ENCODE measurements at regions not wholly inside any gene's neighbourhood (a gene's known extent, or its start where the extent isn't known, plus 50 kb on each side); places are given as distances from the start of the nearest gene placed in this dataset.
"Not testable (repeated sequence)": the region's sequence is repeated elsewhere in the genome, so short reads cannot be mapped to it uniquely, and the experiment has no call there.

DNA sequence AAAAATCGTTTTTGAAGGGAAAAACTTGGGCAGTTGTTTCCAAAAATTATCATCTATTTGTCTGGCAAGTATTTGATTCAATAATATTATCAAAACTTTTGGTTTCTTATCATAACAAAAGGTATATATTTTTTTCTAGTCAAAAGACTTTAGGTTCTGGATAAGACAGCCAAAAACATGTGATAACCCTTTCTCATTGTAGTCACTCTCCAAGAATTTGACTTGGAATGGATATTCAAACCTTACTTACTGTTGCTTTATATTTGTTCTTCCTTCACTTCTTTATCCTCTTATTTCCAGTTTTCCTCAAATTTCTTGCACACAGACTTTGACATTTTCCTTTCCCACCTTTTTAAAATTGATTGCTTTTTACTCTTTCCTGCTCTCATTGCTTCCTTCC is 140.9 kb upstream of the FAM3C start:
- TF ChIP-seq, protein P1, sequence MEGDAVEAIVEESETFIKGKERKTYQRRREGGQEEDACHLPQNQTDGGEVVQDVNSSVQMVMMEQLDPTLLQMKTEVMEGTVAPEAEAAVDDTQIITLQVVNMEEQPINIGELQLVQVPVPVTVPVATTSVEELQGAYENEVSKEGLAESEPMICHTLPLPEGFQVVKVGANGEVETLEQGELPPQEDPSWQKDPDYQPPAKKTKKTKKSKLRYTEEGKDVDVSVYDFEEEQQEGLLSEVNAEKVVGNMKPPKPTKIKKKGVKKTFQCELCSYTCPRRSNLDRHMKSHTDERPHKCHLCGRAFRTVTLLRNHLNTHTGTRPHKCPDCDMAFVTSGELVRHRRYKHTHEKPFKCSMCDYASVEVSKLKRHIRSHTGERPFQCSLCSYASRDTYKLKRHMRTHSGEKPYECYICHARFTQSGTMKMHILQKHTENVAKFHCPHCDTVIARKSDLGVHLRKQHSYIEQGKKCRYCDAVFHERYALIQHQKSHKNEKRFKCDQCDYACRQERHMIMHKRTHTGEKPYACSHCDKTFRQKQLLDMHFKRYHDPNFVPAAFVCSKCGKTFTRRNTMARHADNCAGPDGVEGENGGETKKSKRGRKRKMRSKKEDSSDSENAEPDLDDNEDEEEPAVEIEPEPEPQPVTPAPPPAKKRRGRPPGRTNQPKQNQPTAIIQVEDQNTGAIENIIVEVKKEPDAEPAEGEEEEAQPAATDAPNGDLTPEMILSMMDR (IDR thresholded peaks at IDR 0.05 in 4 of 5, conservative IDR thresholded peaks at IDR 0.05 in 1 of 5): no peak
- TF ChIP-seq POLR2A (IDR thresholded peaks at IDR 0.05): no peak
- intact Hi-C loops (cut with DNase I; ENCODE audit: low total_unique reads) (no loop called here), in situ Hi-C loops (cut with MboI; ENCODE audit: low sequenced_read_pairs in 4 of 4) (no loop called here)
- Histone ChIP-seq H3K4me3 (no peak overlapping the region), H3K27ac (no peak overlapping the region), H3K27me3 (no peaks in the 10 kb centered on the region), H3K36me3 (no peaks in the 10 kb centered on the region), H3K9me3 (no peaks in the 10 kb centered on the region), H3K4me1 (no peaks in the 10 kb centered on the region)
- ATAC-seq (no peak), DNase-seq (no peak)

- no peak for TF ChIP-seq POLR2A (IDR thresholded peaks at IDR 0.05)
- TF ChIP-seq, protein P1 (IDR thresholded peaks at IDR 0.05 in 4 of 5, conservative IDR thresholded peaks at IDR 0.05 in 1 of 5): no peak
- Histone ChIP-seq H3K9me3 (no peaks in the 10 kb centered on the region), H3K27ac (no peak overlapping the region), H3K4me3 (no peak overlapping the region), H3K36me3 (no peaks in the 10 kb centered on the region), H3K4me1 (no peaks in the 10 kb centered on the region), H3K27me3 (no peaks in the 10 kb centered on the region)
- DNase-seq: no peak
- in situ Hi-C loops (cut with MboI; ENCODE audit: low sequenced_read_pairs in 4 of 4) (no loop called here), intact Hi-C loops (cut with DNase I; ENCODE audit: low total_unique reads) (no loop called here)
- ATAC-seq: no peak
Measured at GRCh38 chr7:121531175-121532070, 135.3 kb upstream of the FAM3C start.

DNA sequence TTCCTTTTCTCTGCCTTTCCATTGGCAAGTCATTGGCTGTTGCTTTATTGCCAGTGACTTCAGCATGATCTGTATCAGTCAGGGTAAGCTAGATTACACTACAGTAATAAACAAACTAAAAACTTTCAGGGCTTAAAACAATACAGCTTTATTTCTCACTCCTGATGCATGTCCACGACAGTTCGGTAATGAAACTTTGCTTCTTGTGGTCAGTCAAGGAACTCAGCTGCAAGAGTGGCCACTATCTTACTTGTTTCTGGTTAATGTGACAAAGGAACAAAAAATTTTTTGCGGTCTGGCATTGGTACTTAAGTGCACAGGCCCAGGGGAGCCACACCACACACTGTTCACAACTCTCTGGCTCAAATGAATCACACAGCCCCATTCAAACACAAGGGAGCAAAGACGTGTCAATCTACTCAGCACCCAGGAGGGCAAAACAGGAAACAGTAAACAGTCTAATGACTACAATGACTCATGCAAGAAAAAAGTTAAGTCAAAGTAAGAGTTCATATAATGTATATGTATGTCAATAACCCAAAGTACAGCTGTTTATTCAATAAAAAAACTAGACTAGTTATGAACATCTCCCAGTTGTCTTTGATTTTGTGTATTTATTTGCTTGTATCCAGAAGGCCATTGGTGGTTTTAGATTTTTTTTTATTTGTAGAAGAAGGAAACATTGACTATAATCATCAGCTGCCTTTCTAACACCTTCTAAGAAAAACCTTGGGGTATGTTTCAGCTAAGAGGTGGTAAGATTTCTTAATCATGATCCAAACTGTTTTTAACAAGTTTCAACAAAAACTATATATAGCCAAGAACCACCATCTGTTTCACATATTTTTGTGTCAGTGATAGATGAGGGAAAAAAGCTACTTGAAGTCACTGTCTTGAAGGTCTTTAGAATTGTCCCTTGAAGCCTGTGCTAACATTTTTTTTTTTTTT is 134.4 kb upstream of the FAM3C start:
- intact Hi-C loops (cut with DNase I; ENCODE audit: low total_unique reads): no loop called here
- Histone ChIP-seq H3K27ac (no peak overlapping the region), H3K9me3 (no peaks in the 10 kb centered on the region), H3K36me3 (no peaks in the 10 kb centered on the region), H3K4me3 (no peak overlapping the region), H3K4me1 (no peaks in the 10 kb centered on the region), H3K27me3 (no peaks in the 10 kb centered on the region)
- DNase-seq (peak; percentile 2 to 33), ATAC-seq (peak; percentile 33 to 45)
- in situ Hi-C loops (cut with MboI; ENCODE audit: low sequenced_read_pairs in 4 of 4): no loop called here
- TF ChIP-seq, protein P1 (IDR thresholded peaks at IDR 0.05 in 4 of 5, conservative IDR thresholded peaks at IDR 0.05 in 1 of 5): no peak
- TF ChIP-seq POLR2A (IDR thresholded peaks at IDR 0.05): no peak

DNA sequence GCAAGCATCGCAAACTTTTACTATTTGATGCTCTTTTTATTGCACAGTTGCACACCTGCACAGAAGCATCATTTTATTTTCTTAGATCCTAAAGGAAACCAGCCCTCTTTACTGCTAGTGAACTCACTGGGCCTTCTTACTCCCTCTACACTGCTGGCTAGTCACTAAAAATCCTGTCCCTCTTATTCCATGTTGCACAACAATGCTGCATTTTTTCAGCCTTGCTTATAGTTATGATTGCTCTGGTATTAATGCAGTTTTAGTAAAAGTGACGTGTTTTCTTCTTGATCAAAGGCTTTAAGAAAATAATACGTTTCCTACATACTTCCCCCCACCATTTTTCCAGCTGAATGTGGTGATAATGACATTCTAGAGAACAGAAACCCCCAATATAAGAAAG is 132.9 kb upstream of the FAM3C start:
- no peak overlapping the region for H3K4me3 ChIP-seq
- ATAC-seq (no peak), DNase-seq (no peak)
- intact Hi-C loops (cut with DNase I; ENCODE audit: low total_unique reads) (no loop called here), in situ Hi-C loops (cut with MboI; ENCODE audit: low sequenced_read_pairs in 4 of 4) (no loop called here)
- H3K36me3 ChIP-seq: no peaks in the 10 kb centered on the region
- TF ChIP-seq, protein P1 (IDR thresholded peaks at IDR 0.05 in 4 of 5, conservative IDR thresholded peaks at IDR 0.05 in 1 of 5): no peak
- no peak for TF ChIP-seq POLR2A (IDR thresholded peaks at IDR 0.05)
- H3K9me3 ChIP-seq: no peaks in the 10 kb centered on the region
- no peaks in the 10 kb centered on the region for H3K27me3 ChIP-seq
- no peak overlapping the region for H3K27ac ChIP-seq
- H3K4me1 ChIP-seq: no peaks in the 10 kb centered on the region

GRCh38 chr7:121526210-121526609 is 130.1 kb upstream of the FAM3C start:
- intact Hi-C loops (cut with DNase I; ENCODE audit: low total_unique reads); DNase-seq; in situ Hi-C loops (cut with MboI; ENCODE audit: low sequenced_read_pairs in 4 of 4); H3K36me3 ChIP-seq; ATAC-seq; H3K27me3 ChIP-seq; H3K4me1 ChIP-seq; H3K4me3 ChIP-seq; H3K9me3 ChIP-seq; H3K27ac ChIP-seq: not testable (repeated sequence)

All from gastrocnemius medialis (tissue), 4 donors.